MM.1S (cell line): ENCODE measurements at regions not wholly inside any gene's neighbourhood (a gene's known extent, or its start where the extent isn't known, plus 50 kb on each side); places are given as distances from the start of the nearest gene placed in this dataset.

Experiments
- DNase-seq: peaks from one replicate; pipeline ENCODE4 v3.0.0-alpha.2; 2015
- H2AFZ ChIP-seq: fragments of 300-600 bp; sonication (generic); 2 replicates; pipeline ENCODE4 v1.6.0; 2016; ENCODE audit warnings: antibody characterized with exemption, low read length
- H3F3A ChIP-seq: fragments of 300-600 bp; sonication (generic); 2 replicates; pipeline ENCODE4 v1.6.1; 2016; ENCODE audit warnings: mild to moderate bottlenecking, antibody characterized with exemption, low read length, moderate library complexity, mixed read lengths; ENCODE audit not compliant: insufficient read depth
- H3K27ac ChIP-seq: fragments of 300-600 bp; sonication (generic); 2 replicates; pipeline ENCODE4 v1.5.1; 2016; ENCODE audit warnings: mild to moderate bottlenecking, low read length
- H3K27me3 ChIP-seq: fragments of 300-600 bp; sonication (generic); replicated peaks from 2 replicates; pipeline ENCODE4 v1.6.0; 2016; ENCODE audit warnings: low read length; ENCODE audit not compliant: insufficient read depth
- H3K36me3 ChIP-seq: fragments of 300-600 bp; sonication (generic); replicated peaks from 2 replicates; pipeline ENCODE4 v1.6.1; 2016; ENCODE audit warnings: mild to moderate bottlenecking, low read length, mixed read lengths; ENCODE audit not compliant: insufficient read depth
- H3K4me1 ChIP-seq: fragments of 300-600 bp; sonication (generic); 2 replicates; pipeline ENCODE4 v1.6.1; 2016; ENCODE audit warnings: low read length, mixed read lengths
- H3K4me2 ChIP-seq: fragments of 300-600 bp; sonication (generic); 2 replicates; pipeline ENCODE4 v1.6.0; 2016; ENCODE audit warnings: low read depth, low read length
- H3K4me3 ChIP-seq: fragments of 300-600 bp; sonication (generic); 2 replicates; pipeline ENCODE4 v1.5.1; 2016; ENCODE audit warnings: low read length, mixed read lengths
- H3K79me2 ChIP-seq: fragments of 300-600 bp; sonication (generic); 2 replicates; pipeline ENCODE4 v1.6.1; 2016; ENCODE audit warnings: mixed run types, low read length, mixed read lengths
- H3K9ac ChIP-seq: fragments of 300-600 bp; sonication (generic); 2 replicates; pipeline ENCODE4 v1.6.1; 2016; ENCODE audit warnings: low read length, mixed read lengths
- H3K9me2 ChIP-seq: fragments of 300-600 bp; sonication (generic); replicated peaks from 2 replicates; pipeline ENCODE4 v1.6.1; 2016; ENCODE audit warnings: mild to moderate bottlenecking, low read length, mixed read lengths; ENCODE audit not compliant: insufficient read depth
- H3K9me3 ChIP-seq: fragments of 300-600 bp; sonication (generic); replicated peaks from 2 replicates; pipeline ENCODE4 v1.6.1; 2016; ENCODE audit warnings: mild to moderate bottlenecking, low read length, mixed read lengths; ENCODE audit not compliant: insufficient read depth
- H4K20me1 ChIP-seq: fragments of 300-600 bp; sonication (generic); 2 replicates; pipeline ENCODE4 v1.6.1; 2016; ENCODE audit warnings: mild to moderate bottlenecking, low read length, moderate library complexity, mixed read lengths; ENCODE audit not compliant: insufficient read depth
- EZH2 ChIP-seq: fragments of 300-600 bp; sonication (generic); optimal IDR thresholded peaks from 2 replicates; pipeline ENCODE3; 2017; ENCODE audit warnings: low read depth, mild to moderate bottlenecking, antibody characterized with exemption, low read length, mixed read lengths
- EZH2phosphoT487 ChIP-seq: fragments of 300-600 bp; sonication (generic); IDR thresholded peaks from 2 replicates; pipeline ENCODE4 v1.6.1; 2018; ENCODE audit warnings: antibody characterized with exemption, low read length
- TF ChIP-seq, protein P1 (sequence below): fragments of 300-600 bp; sonication (generic); IDR thresholded peaks from 2 replicates; pipeline ENCODE4 v1.5.1; 2016; ENCODE audit warnings: antibody characterized with exemption, low read length, mixed read lengths

DNA sequence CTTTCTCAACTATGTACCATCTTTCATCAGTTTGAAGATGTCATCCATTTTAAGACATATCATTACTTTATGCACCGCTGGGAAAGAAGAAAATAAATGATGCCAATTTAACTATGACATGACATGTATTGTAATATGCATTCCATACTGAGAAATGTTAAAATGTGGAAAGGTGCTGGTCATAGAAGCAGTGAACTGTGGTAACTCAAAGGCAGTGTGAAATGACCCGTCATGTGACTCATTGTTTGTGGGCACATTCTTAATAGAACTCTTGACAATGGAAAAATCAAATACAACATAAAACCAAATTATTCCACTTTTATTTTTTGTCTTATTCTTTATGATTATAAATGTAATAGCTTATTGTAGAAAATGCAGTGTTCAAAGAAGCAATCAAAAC, 455.0 kb upstream of the ST6GAL2 start:
- TF ChIP-seq, protein P1, sequence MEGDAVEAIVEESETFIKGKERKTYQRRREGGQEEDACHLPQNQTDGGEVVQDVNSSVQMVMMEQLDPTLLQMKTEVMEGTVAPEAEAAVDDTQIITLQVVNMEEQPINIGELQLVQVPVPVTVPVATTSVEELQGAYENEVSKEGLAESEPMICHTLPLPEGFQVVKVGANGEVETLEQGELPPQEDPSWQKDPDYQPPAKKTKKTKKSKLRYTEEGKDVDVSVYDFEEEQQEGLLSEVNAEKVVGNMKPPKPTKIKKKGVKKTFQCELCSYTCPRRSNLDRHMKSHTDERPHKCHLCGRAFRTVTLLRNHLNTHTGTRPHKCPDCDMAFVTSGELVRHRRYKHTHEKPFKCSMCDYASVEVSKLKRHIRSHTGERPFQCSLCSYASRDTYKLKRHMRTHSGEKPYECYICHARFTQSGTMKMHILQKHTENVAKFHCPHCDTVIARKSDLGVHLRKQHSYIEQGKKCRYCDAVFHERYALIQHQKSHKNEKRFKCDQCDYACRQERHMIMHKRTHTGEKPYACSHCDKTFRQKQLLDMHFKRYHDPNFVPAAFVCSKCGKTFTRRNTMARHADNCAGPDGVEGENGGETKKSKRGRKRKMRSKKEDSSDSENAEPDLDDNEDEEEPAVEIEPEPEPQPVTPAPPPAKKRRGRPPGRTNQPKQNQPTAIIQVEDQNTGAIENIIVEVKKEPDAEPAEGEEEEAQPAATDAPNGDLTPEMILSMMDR: no peak
- TF ChIP-seq EZH2phosphoT487: no peak
- no peak for TF ChIP-seq EZH2
- H3K4me2 ChIP-seq: no peak overlapping the region
- no peaks in the 10 kb centered on the region for H4K20me1 ChIP-seq
- no peaks in the 10 kb centered on the region for H3K9me3 ChIP-seq
- H3K79me2 ChIP-seq: no peaks in the 10 kb centered on the region
- DNase-seq: no peak
- no peak overlapping the region for H3K9ac ChIP-seq
- H2AFZ ChIP-seq: no peak overlapping the region
- no peaks in the 10 kb centered on the region for H3K36me3 ChIP-seq
- no peaks in the 10 kb centered on the region for H3K9me2 ChIP-seq
- no peak overlapping the region for H3K27ac ChIP-seq
- H3F3A ChIP-seq: no peaks in the 10 kb centered on the region
- H3K27me3 ChIP-seq: no peaks in the 10 kb centered on the region
- H3K4me3 ChIP-seq: no peak overlapping the region
- no peaks in the 10 kb centered on the region for H3K4me1 ChIP-seq

DNA sequence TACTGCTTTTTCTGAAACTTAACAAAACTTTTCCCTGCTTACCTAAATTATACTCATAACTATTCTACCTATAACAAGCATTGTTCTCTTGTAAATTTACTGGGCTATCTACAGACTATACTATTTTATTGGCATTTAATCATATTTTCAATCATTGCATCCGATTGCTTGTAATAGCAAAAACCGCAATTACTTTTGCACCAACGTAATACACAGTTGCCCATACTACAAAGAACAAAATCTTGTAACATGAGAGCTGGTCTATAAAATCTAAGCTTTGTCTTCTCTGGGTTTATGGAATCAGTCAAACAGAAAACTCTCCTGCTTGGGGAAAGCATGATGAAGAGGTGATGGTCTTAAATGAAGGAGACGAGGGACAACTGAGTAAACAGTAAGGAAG, 463.4 kb upstream of the ST6GAL2 start:
- H3K9me2 ChIP-seq: no peaks in the 10 kb centered on the region
- no peak for DNase-seq
- no peaks in the 10 kb centered on the region for H3K36me3 ChIP-seq
- no peaks in the 10 kb centered on the region for H3K27me3 ChIP-seq
- H3F3A ChIP-seq: no peaks in the 10 kb centered on the region
- H3K4me1 ChIP-seq: no peaks in the 10 kb centered on the region
- H3K9me3 ChIP-seq: no peaks in the 10 kb centered on the region
- H3K9ac ChIP-seq: no peak overlapping the region
- H2AFZ ChIP-seq: no peak overlapping the region
- no peaks in the 10 kb centered on the region for H4K20me1 ChIP-seq
- H3K4me2 ChIP-seq: no peak overlapping the region
- TF ChIP-seq, protein P1: no peak
- TF ChIP-seq EZH2phosphoT487: no peak
- no peak for TF ChIP-seq EZH2
- H3K79me2 ChIP-seq: no peaks in the 10 kb centered on the region
- no peak overlapping the region for H3K4me3 ChIP-seq
- no peak overlapping the region for H3K27ac ChIP-seq

DNA sequence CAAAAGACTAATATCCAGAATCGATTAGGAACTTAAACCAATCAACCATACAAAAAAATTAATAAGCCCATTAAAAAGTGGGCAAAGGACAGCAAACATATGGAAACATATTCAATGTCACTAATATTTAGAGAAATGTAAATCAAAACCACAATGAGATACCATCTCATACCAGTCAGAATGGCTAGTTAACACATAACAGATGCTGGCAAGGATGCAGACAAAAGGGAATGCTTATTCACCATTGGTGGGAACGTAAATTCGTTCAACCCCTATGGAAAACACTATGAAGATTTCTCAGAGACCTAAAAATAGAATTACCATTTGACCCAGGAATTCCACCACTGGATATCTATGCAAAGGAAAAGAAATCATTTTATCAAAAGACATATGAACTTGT, 468.2 kb upstream of the ST6GAL2 start:
- DNase-seq: no peak
- Histone ChIP-seq H3K27me3 (no peaks in the 10 kb centered on the region), H3K4me2 (no peak overlapping the region), H3K9me3 (no peaks in the 10 kb centered on the region), H3K9me2 (no peaks in the 10 kb centered on the region), H3K9ac (no peak overlapping the region), H4K20me1 (no peaks in the 10 kb centered on the region), H3K4me3 (no peak overlapping the region), H3K4me1 (no peaks in the 10 kb centered on the region), H2AFZ (no peak overlapping the region), H3K79me2 (no peaks in the 10 kb centered on the region), H3K36me3 (no peaks in the 10 kb centered on the region), H3F3A (no peaks in the 10 kb centered on the region), H3K27ac (no peak overlapping the region)
- TF ChIP-seq EZH2phosphoT487: no peak
- no peak for TF ChIP-seq EZH2
- TF ChIP-seq, protein P1: no peak
